ENCODE measurements at regions not wholly inside any gene's neighbourhood (a gene's known extent, or its start where the extent isn't known, plus 50 kb on each side); places are given as distances from the start of the nearest gene placed in this dataset.

DNA sequence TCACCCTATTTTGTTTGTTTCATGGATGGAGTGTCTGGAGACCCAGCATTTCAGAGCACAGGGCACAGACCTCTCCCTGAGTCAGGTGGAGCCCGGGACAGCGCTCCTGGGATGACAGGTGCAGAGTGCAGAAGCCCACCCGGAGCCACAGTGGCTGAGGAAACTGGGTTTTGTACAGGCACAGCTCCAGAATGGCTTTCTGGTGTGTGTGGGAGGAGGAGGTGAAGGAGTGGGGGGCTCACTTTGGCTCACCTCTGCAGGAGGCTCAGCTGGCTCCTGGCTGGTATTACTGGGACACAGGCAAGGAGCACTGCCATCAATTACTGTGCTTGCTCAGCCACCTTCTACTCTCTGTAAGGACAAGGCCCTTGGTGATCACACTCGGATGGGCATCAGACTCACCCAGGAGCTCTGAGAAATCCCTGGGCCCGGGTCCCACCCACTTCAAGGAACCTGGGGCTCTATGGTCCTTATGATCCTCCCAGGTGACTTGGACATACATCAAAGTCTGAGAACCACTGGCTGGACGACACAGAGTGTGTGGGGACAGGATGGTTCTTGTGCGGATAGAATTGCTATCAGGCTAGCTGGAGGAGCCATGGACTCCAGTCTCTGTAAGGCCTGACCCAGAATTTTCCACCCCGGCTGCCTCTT is 221.1 kb upstream of the ZNF32 start:
- DNase-seq (ENCODE audit: low spot score): no peak

DNA sequence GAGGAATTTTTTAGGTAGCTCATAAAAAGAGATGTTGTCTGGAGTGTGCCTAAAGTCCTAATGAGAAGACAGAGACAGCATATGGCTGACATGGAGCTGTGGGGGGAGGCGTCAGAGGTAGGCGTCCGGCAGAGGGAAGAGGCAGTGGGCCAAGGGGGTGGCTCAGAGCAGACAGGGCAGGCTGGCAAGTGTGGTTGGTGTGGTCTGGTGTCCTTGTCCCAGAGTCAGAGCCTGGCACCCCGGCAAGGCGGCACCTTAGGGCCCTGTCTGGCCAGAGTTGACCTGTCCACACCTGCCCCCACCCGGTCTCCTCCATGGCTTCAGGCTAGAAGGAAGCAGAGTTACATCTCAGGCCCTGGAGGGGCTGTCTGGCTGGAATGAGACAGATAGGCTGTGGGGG is 220.3 kb upstream of the ZNF32 start:
- DNase-seq (ENCODE audit: low spot score): no peak

DNA sequence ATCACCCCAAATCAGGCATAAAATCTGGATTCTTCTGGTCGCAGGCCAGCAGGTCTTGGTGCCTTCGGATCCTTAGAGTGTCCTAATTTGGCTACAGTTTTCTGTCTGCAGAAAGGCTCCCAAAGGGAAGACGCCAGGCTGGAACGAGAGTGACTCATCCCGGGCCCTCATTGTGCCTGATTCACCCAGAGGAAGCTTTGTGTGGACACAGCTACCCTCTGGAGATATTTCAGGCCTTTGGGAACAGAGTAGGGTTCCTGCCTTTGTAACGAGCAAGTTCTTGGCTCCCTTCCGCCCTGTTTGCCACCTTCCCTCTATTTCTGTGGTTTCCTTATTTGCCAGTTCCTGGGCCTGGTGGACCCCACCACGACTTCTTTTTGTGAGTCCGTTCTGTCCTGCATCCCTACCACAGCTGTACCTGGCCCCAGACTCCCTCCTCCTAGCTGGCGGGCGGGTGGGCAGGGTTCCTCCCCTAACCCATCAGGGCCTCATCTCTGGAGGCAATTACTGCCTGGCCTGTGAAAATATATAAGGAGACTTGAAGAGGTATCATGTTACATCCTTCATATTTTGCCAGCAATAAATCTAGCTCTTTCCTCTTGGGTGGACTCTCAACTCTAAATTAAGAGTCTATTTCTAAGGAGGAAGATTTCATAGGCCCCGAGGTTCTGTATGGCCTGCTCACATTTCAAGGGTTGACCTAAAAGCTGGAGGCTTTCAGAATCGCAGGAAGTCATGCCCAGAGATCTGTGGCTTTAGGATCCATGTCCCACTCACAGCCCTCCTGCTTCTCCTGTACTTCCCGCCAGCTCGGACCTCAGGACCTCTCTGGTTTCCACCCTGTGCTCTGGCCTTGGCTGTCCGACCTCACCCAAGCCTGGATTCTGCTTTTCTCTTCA is 219.2 kb upstream of the ZNF32 start:
- DNase-seq (ENCODE audit: low spot score): no peak

DNA sequence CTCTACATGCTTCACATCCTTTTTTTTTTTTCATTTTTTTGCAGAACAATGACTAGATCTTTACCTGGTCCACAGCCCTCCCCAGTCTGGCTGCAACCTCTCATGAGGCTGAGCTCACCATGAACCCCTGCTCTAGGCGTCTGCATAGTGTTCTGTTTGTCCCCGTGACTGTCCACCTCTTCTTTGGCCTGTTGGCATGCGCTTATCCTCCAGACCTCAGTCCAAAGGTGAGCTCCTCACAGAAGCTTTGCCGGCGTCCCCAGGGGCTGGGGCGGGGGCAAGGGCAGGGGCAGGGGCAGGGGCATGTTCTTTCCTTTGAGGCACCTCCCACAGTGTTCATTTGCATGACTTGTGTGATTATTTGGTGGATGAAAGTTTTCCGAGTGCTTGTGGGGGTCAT is 218.4 kb upstream of the ZNF32 start:
- no peak for DNase-seq (ENCODE audit: low spot score)

DNA sequence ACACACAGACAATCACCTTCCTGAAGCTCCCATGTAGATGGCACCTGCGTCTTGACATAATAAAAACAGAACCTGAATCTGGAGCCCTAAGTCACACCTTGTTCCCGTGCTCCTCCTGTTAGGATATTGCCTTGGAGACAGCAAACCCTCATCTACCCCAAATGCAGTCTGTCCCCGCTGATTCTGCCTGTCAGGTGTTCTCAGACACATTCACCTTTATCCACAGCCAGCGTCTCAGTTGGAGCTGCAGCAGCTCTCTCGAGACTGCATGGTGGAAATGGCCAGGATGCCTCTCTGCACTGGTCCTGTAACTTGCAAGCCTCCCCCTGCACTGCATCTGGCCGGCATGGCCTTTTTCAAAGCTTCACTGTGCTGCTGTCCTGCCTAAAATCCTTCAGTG is 218.0 kb upstream of the ZNF32 start:
- DNase-seq (ENCODE audit: low spot score): no peak

DNA sequence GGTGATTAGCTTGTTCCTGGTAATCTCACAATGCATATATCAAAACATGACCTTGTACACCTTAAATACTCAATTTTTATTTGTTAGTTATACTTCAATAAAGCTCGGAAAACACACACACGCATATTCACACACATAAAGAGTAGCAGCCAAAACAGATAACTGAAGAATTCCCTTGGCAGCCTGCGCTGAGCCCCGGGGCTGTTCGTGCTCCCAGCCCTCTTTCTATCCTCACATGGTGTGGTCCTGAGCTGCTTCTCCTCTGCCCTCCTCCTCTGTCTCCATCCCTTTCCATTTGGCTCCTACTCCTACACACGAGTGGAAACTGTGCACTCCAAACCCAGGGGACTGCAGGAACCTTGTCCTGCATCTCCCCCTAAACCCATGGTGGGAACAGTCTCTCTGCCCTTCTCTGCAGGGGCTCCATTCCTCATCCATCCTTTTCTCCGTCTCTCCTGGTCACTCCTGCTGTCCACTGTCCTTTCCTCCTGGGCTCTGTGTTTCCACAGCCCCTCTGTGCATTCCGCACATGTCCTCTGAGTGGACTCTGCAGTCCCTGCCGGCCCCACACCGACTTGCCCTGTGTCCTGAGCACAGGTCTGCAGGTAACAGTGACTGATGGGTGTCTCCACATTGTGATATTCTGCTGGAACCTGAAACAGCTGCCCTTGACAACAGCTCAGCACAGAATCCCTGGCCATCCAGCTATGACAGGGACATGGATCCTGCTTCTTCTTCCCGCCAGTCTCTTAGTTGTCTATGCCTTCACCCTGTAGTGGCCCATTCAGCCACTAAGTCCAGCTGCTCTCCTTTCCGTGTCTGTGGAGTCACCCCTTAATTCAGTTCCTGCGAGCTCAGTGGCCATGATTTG is 216.8 kb upstream of the ZNF32 start:
- DNase-seq (ENCODE audit: low spot score): no peak

DNA sequence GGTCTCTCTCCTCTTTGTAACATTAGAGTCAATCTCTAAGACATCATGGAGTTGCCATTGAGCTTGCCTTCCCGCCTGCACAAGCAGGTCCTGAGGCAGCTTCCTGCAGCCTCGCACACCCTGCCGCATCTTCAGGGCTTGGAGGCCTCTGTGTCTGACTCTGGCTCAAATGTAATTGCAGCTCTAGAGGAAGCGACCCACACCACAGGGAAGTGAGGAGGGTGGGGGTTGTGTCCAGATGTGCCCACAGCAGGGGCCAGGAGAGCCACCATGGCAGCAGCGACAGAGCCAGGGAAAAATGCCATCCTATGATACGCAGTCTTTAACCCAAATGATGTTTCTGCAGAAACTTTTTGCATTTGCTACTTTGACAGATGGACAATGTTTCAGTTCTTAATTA is 216.0 kb upstream of the ZNF32 start:
- no peak for DNase-seq (ENCODE audit: low spot score)

DNA sequence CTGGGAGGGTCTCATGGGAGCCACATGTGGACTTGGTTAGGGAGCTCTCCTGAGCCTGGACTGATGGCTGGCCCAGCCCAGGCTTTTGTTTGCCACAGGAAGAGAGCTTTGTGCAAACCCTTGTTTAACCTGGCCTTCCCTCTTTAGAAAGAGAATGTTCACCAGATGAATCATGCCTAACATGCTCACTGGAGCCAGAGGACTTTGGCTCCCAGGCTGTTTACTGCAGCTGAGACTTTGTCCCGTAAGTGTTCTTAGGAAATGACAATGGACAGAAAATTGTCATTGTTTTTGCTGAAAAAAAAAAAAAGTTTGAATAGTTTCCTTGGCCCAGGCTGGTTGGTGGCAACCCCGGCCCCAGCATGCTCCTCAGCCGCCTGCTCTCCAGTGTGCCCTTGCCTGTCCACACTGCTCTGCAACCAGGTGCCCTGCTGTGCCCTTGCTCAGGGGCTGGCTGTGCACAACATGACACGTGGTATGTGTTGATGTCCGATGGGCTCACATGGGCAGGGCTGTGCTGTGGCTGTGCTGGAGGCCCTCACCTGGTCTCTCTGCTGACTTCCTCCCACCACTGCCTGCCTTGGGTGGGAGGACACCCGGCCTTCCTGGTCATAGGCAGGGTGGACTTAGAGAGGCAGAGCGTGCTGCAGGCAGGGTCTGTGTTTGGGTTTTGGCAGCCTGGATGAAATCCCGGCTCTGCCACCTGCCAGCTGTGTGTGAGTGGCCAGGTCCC is 215.3 kb upstream of the ZNF32 start:
- no peak for DNase-seq (ENCODE audit: low spot score)

DNA sequence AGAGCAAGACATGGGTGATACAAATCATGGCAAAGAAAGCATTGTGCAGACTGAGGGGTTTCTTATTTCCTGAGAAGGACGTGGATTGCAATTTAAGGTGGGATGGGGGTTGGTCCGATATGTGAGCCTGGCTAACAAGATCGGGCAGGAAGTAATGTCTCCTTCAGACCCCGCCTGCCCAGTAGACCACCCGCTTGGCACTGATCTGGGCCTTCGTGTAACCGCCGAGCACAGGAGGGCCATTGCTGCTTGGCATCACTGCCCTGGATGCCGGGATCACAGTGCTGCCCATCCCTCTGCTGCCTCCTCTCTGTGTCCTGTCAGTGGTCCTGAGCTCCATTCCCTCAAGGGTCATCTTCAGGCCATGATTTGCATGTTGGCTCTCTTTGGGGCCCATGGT is 214.6 kb upstream of the ZNF32 start:
- DNase-seq (ENCODE audit: low spot score): no peak

DNA sequence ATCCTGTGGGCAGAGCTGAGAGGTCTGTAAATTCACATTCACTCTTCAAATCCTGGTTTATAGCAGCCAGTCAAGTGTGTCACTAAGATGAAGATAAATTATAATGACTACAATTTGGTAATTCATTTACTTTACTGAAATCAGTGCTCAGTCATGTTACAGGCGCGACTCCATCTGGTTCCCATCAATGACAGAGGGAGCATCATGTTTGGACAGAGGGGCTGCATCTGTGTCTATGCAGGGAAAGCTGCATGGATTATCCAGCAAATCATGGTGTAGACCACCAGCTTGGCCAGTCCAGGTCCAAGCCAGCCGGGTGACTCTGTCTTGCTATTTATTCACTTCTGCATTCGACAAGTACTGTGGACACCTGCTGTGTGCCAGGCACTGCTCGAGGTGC is 214.1 kb upstream of the ZNF32 start:
- no peak for DNase-seq (ENCODE audit: low spot score)

DNA sequence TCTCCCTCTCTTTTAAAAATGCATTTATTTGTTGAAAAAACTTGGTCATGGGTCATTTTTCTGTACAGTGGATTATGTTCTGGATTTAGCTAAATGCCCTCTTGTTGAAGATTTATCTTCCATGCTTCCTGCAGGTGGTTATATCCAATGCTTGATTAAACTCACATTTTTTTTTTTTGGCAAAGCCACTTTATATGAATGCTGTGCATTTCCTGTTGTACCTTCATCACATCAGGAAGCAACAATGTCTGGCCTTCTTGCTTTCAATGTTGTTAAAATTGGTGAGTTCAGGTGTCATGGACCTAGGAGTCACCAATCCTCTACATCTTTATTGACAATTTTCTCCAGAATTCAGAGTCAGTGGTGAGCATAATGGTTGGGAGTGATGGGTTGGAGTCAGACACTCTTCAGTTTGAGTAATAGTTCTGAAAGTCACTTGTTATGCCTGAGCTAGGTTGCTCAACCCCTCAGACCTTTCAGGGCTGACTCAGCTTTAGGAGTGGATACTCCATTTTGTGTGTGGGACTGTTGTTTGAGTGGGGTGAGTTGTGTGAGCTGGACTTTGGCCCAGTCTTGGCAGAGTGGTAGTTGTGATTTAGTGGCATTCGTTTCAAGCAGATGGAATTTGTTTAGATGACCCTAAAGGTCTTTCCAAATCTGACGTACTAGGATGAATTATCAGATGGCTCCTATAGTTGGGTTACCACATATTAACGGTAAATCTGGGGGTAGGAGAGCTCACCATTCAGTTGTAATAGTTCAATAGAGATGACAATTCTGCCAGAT is 213.5 kb upstream of the ZNF32 start:
- no peak for DNase-seq (ENCODE audit: low spot score)

DNA sequence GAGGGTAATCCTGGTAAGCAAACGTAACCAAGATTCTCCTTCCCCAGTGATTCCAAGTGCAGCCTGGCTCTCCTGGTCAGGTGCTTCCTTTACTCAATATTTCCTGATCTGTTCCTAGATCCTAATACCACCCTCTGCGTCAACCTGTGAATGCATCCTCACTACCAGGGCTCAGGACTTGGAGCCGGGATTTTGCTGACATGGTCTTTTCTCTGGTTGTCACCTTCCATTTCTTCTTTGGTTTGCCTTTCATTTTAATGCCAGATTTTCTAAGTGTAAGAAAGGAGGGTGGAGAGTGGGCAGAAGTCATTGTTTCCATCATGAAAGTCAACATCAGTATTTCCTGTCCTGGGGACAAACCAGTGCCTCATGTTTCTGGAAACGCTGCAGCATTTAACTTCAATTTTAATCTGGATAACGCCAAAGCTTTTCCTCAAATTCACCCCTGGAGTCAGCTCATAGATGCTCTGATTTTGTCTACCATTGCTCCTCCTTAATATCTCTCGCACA is 210.4 kb upstream of the ZNF32 start:
- no peak for DNase-seq (ENCODE audit: low spot score)

DNA sequence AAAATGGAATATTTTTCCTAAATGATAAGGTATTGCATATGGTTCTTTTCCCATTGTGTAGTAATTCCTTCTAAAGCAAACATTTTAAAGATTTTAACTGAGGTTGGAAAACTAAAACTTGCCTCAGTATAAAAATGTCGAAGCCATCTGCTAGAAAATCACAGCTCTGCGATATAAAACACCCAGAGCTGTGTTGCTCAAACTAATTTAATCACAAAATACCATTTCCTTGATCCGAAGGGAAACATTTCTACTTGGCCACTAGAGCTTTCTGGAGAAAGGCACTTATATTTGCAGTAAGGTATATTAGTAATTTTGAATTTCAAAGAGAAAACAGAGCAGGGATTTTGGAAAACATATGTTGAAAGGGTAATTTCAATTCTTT is 209.2 kb upstream of the ZNF32 start:
- DNase-seq (ENCODE audit: low spot score): no peak

DNA sequence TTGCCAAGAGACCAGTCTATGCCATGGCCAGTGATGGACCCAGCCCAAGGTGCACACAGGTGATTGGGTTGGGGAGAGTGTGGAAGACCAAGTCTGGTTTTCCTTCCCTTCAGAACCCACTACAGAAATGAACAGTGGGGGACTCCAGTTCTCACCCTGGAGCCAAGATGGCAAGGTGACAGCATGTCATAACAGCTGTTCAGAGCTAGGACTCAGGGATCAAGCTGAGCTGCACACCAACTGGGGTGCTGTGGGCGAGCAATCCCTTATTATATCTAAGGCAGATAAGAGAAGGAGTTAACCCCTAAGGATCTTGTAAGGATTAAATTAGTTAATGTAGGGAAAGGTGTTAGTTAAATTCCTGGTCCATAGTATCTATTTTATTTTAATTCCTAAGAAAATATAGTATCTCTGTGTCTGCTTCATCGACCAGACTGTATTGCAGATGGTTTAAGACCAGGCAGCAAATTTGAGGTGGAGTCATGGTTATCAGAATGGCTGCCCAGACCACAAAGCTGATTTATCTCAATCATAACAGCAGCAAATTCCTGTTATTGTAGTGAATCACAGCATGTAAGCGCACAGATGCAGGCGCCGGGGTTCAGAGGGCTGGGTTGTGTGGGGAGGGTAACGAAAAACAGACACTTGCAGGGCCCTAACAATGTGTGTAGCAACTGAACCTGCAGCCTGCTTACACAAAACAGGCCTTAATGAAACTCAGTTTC is 208.7 kb upstream of the ZNF32 start:
- no peak for DNase-seq (ENCODE audit: low spot score)

DNA sequence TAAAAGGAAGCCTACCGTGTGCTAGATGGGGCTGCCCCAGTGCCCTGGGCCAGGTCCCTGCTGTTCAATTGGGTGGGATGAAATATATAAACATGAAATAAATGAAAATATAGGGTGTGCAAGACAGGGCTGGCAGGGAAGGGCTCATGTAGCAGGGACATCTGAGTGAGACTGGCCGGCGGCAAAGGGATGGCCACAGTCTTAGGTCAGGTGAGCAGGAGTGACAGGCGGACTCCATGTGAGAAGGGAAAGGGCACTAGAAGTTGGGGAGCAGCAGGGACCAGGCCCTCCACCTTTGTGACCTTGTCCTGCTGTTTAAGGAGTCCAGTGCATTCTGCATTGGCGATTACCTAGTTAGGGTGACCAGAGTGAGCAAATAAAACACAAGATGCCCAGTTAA is 207.6 kb upstream of the ZNF32 start:
- no peak for DNase-seq (ENCODE audit: low spot score)

DNA sequence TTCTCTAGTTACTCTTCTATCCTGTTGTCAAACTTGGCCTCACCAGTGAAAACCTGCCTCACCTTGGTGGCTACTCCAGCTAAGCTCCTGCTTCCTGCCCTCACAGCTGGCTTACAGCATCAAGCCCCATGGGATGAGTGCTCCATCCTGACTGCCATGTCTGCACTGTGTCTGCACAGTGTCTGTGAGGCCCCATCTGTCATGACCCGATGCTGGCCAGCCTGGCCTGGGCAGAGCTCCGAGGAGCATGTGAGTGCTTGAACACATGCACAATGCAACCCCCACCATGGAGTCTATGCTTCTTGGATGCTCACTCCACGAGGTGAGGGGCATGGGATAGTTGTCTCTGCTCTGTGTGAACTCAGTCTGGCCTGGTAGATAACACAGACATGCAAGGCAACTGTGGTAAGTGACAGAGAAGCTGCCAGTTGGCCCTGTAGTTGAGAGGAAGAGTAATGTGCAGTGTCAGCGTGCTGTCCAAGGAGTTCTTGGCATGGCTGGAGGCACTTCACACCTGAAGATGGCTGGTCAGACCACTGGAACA is 207.1 kb upstream of the ZNF32 start:
- DNase-seq (ENCODE audit: low spot score): no peak

DNA sequence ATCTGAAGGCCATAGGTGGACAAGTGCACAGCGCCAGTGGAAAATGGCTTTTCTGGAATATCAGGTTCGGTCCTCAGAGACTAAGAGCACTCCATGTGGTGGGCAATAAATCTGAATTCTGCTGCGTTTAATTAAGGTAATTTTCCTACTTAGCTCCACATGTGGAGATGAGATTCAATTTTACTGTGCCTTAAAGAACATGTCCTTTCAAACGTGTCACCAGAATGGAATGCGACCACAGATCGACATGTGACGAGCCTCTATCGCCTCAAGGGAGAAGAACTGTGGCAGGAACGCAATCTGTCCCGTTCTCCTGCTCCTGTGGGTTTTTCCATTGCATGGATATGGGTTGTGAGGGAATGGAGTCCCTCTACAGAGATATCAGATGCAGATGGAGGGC is 205.3 kb upstream of the ZNF32 start:
- DNase-seq (ENCODE audit: low spot score): no peak

DNA sequence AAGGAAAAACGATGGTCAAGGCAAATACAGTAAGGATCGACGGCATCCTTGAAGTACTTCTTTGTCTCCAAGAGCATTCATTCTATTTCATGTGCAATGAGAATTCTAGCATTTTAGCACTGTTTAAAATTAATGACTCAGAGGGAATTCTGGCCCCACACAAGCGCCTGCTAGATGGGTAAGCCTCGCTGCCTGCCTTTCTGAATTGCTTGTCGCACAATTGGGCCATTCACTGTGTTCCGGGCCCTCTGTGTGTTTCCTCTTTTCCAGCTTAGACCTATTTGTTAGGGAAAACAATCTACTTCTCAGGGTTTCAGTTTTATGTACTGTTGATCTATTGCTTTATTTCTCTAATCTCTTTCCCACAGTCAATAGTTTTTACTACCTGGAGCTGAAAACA is 204.7 kb upstream of the ZNF32 start:
- DNase-seq (ENCODE audit: low spot score): no peak

DNA sequence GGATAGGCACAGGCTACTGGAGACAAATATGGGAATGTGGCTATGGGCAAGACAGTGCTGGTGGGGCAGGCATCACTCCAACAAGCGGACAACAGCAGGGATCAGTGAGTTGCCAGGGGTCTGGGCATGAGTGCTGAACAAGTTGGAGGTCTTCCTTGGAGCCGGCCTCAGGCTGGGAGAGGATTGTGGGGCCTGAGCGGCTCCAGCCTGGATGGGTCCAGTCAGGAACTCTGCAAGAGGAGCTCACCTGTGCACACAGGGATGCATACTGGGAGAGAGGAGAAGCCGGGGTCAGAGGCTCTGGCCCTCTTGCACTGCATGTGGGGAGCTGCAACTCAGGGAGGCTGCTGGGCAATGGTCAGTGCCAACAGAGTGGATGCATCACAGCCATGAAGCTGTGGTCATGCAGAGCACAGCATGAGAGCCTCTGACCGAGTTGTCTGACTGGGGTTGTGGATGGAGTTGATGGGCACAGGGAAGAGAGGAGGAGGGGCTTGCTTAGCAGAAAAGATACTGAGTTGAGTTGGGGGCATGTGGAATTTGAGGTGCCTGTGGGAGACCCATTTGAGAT is 204.0 kb upstream of the ZNF32 start:
- DNase-seq (ENCODE audit: low spot score): no peak

DNA sequence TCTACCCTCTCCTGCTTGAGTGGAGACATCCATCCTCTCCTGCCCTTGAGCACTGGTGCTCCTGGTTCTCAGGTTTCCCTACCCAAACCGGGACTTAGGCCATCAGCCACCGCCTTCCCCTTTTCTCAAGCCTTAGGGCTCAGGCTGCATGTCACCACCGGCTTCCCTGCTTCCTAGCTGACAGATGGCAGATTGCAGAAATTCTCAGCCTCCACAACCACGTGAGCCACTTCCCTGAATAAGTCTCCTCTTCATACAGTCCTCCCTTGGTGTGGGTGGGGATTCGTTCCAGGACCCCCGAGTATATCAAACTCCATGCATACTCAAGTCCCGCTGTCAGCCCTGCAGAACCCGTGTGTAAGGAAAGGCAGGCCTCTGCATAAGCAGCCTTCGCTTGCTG is 203.5 kb upstream of the ZNF32 start:
- DNase-seq (ENCODE audit: low spot score): no peak
